ENCODE measurements at regions not wholly inside any gene's neighbourhood (a gene's known extent, or its start where the extent isn't known, plus 50 kb on each side); places are given as distances from the start of the nearest gene placed in this dataset.
A peak's percentile ranks its signal among the peaks of the same experiment; 100 is the strongest.

DNA sequence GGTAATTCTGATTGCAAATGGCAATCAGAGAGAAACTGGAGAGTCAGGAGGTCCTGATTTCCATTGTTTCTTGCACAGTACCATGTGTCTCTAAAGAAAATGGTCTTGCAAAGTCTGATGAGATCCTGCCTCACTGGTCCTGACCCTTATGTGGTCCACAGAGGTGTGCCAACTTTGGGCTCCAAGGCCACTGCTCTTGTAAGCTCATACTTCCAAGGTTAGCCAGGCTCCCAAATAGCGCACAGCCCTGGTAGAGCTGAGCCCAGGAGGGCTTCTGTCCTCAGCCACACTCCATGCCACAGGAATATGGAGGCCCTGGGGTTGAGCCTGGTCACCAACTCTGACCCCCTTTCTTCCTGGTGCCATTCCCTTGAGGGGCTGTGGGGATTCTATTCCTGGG is 80.7 kb downstream of the SDC1 start:
- 100% methylated on average over 1 of the region's 1 CpG for WGBS, 2 experiments (ENCODE audit: low coverage in 1 of 2, low lambda C conversion rate in 2 of 2, missing lambda C conversion rate in 2 of 2)
- Histone ChIP-seq H2AFZ (no peak overlapping the region), H3K9me2 (ENCODE audit: insufficient read depth) (no peaks in the 10 kb centered on the region), H3K4me1 (ENCODE audit: insufficient read depth) (peaks cover 25% of the 10 kb centered on the region), H3K4me2 (ENCODE audit: unreplicated experiment) (no peak overlapping the region), H3K27ac (no peak overlapping the region), H3F3A (ENCODE audit: insufficient read depth) (peaks cover 12% of the 10 kb centered on the region; the same call in 1 of the 2 replicates), H3K9ac (no peak overlapping the region), H3K4me3 (no peak overlapping the region), H3K79me2 (ENCODE audit: insufficient read depth) (no peaks in the 10 kb centered on the region), H4K20me1 (ENCODE audit: insufficient read depth) (no peaks in the 10 kb centered on the region), H3K36me3 (ENCODE audit: low read depth) (no peaks in the 10 kb centered on the region), H3K9me3 (ENCODE audit: low read depth) (no peaks in the 10 kb centered on the region), H3K27me3 (replicated peaks; ENCODE audit: insufficient read depth) (no peaks in the 10 kb centered on the region)
- TF ChIP-seq EZH2phosphoT487 (IDR thresholded peaks at IDR 0.05; ENCODE audit: insufficient read depth, low read depth) (no peak), EZH2 (IDR thresholded peaks at IDR 0.05; ENCODE audit: insufficient read depth, poor library complexity, severe bottlenecking) (no peak)
- DNase-seq, result no peak
- in situ Hi-C loops (cut with MboI), result no loop called here

GRCh38 chr2:20143263-20143662 is 81.7 kb downstream of the SDC1 start:
- in situ Hi-C loops (cut with MboI), result no loop called here
- Histone ChIP-seq H2AFZ (no peak overlapping the region), H3K4me3 (no peak overlapping the region), H3K36me3 (ENCODE audit: low read depth) (no peaks in the 10 kb centered on the region), H3K27ac (no peak overlapping the region), H3K9me3 (ENCODE audit: low read depth) (no peaks in the 10 kb centered on the region), H3K4me1 (ENCODE audit: insufficient read depth) (peaks cover 21% of the 10 kb centered on the region), H3K9ac (no peak overlapping the region), H3F3A (ENCODE audit: insufficient read depth) (peaks cover 13% of the 10 kb centered on the region; the same call in 1 of the 2 replicates), H3K79me2 (ENCODE audit: insufficient read depth) (no peaks in the 10 kb centered on the region), H3K27me3 (replicated peaks; ENCODE audit: insufficient read depth) (no peaks in the 10 kb centered on the region), H3K9me2 (ENCODE audit: insufficient read depth) (no peaks in the 10 kb centered on the region), H4K20me1 (ENCODE audit: insufficient read depth) (no peaks in the 10 kb centered on the region), H3K4me2 (ENCODE audit: unreplicated experiment) (no peak overlapping the region)
- TF ChIP-seq EZH2 (IDR thresholded peaks at IDR 0.05; ENCODE audit: insufficient read depth, poor library complexity, severe bottlenecking), result no peak
- TF ChIP-seq EZH2phosphoT487 (IDR thresholded peaks at IDR 0.05; ENCODE audit: insufficient read depth, low read depth), result no peak
- peak; percentile 50 for DNase-seq
- WGBS, 2 experiments (ENCODE audit: low coverage in 1 of 2, low lambda C conversion rate in 2 of 2, missing lambda C conversion rate in 2 of 2), result 77 to 78% methylated on average over 5 of the region's 5 CpGs

DNA sequence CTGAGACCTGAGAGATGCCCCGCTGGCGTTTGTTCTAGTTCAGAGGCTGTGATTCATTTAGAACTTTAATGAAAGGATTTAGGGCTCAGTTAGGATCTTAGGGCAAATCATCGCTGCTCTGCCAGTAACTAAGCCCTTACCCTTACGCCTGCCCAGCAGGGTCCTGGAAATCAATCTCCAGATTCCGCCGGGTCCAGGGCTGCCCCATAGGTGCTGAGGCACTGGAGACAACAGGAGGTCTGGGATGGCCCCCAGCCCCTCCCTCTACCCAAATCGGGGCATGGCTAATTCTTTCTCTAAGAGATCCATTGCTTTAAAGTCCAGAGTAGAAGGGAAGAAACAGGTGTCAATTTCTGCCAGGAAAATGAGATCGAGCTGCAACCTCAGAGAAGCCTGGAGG is 83.1 kb downstream of the SDC1 start:
- Histone ChIP-seq H3F3A (ENCODE audit: insufficient read depth) (peaks cover 13% of the 10 kb centered on the region; the same call in 1 of the 2 replicates), H4K20me1 (ENCODE audit: insufficient read depth) (no peaks in the 10 kb centered on the region), H3K36me3 (ENCODE audit: low read depth) (no peaks in the 10 kb centered on the region), H3K9me2 (ENCODE audit: insufficient read depth) (no peaks in the 10 kb centered on the region), H3K27ac (peak overlapping the region; percentile 75), H3K4me1 (ENCODE audit: insufficient read depth) (peaks cover 21% of the 10 kb centered on the region), H3K79me2 (ENCODE audit: insufficient read depth) (no peaks in the 10 kb centered on the region), H2AFZ (peak overlapping the region; percentile 70), H3K4me3 (no peak overlapping the region), H3K27me3 (replicated peaks; ENCODE audit: insufficient read depth) (no peaks in the 10 kb centered on the region), H3K4me2 (ENCODE audit: unreplicated experiment) (peak overlapping the region; percentile 49), H3K9ac (peak overlapping the region; percentile 53), H3K9me3 (ENCODE audit: low read depth) (no peaks in the 10 kb centered on the region)
- in situ Hi-C loops (cut with MboI), result no loop called here
- no peak for TF ChIP-seq EZH2phosphoT487 (IDR thresholded peaks at IDR 0.05; ENCODE audit: insufficient read depth, low read depth)
- no peak for TF ChIP-seq EZH2 (IDR thresholded peaks at IDR 0.05; ENCODE audit: insufficient read depth, poor library complexity, severe bottlenecking)
- WGBS, 2 experiments (ENCODE audit: low coverage in 1 of 2, low lambda C conversion rate in 2 of 2, missing lambda C conversion rate in 2 of 2), result 57 to 69% methylated on average over 8 of the region's 8 CpGs
- DNase-seq, result no peak

GRCh38 chr2:20141056-20141762 is 83.7 kb downstream of the SDC1 start:
- no peaks in the 10 kb centered on the region for H3K27me3 ChIP-seq (replicated peaks; ENCODE audit: insufficient read depth)
- peak overlapping the region; percentile 70 for H2AFZ ChIP-seq
- no peak overlapping the region for H3K4me3 ChIP-seq
- H4K20me1 ChIP-seq (ENCODE audit: insufficient read depth), result no peaks in the 10 kb centered on the region
- peak overlapping the region; percentile 49 for H3K4me2 ChIP-seq (ENCODE audit: unreplicated experiment)
- in situ Hi-C loops (cut with MboI), result no loop called here
- peaks cover 13% of the 10 kb centered on the region; the same call in 1 of the 2 replicates for H3F3A ChIP-seq (ENCODE audit: insufficient read depth)
- H3K9me3 ChIP-seq (ENCODE audit: low read depth), result no peaks in the 10 kb centered on the region
- DNase-seq, result peak; percentile 98
- H3K27ac ChIP-seq, result peak overlapping the region; percentile 75
- H3K79me2 ChIP-seq (ENCODE audit: insufficient read depth), result no peaks in the 10 kb centered on the region
- H3K36me3 ChIP-seq (ENCODE audit: low read depth), result no peaks in the 10 kb centered on the region
- WGBS, 2 experiments (ENCODE audit: low coverage in 1 of 2, low lambda C conversion rate in 2 of 2, missing lambda C conversion rate in 2 of 2), result 22 to 23% methylated on average over 9 of the region's 9 CpGs
- no peaks in the 10 kb centered on the region for H3K9me2 ChIP-seq (ENCODE audit: insufficient read depth)
- H3K4me1 ChIP-seq (ENCODE audit: insufficient read depth), result peaks cover 21% of the 10 kb centered on the region
- H3K9ac ChIP-seq, result peak overlapping the region; percentile 53
- TF ChIP-seq EZH2phosphoT487 (IDR thresholded peaks at IDR 0.05; ENCODE audit: insufficient read depth, low read depth) (no peak), EZH2 (IDR thresholded peaks at IDR 0.05; ENCODE audit: insufficient read depth, poor library complexity, severe bottlenecking) (no peak)

All from GM23248 (cell line).